ENCODE measurements at regions not wholly inside any gene's neighbourhood (a gene's known extent, or its start where the extent isn't known, plus 50 kb on each side); places are given as distances from the start of the nearest gene placed in this dataset.

GRCh38 chr9:86525182-86525581 lies 171.0 kb upstream of the TUT7 start:
- intact Hi-C loops (cut with DNase I, micrococcal nuclease) = no loop called here
- ATAC-seq (no peak), DNase-seq (no peak)
- no peak for TF ChIP-seq CTCF (IDR thresholded peaks at IDR 0.05)
- Histone ChIP-seq H3K4me3 (no peak overlapping the region), H3K9me3 (no peaks in the 10 kb centered on the region), H3K36me3 (ENCODE audit: low read depth) (no peaks in the 10 kb centered on the region), H3K4me1 (ENCODE audit: low read depth) (no peaks in the 10 kb centered on the region)

GRCh38 chr9:86521977-86522376 lies 167.8 kb upstream of the TUT7 start:
- Histone ChIP-seq H3K4me1 (ENCODE audit: low read depth) (no peaks in the 10 kb centered on the region), H3K4me3 (no peak overlapping the region), H3K9me3 (no peaks in the 10 kb centered on the region), H3K36me3 (ENCODE audit: low read depth) (no peaks in the 10 kb centered on the region)
- intact Hi-C loops (cut with DNase I, micrococcal nuclease) = no loop called here
- DNase-seq = no peak
- TF ChIP-seq CTCF (IDR thresholded peaks at IDR 0.05) = no peak
- ATAC-seq = no peak

GRCh38 chr9:86521322-86521721 lies 167.1 kb upstream of the TUT7 start:
- Histone ChIP-seq H3K9me3 (no peaks in the 10 kb centered on the region), H3K4me3 (no peak overlapping the region), H3K4me1 (ENCODE audit: low read depth) (no peaks in the 10 kb centered on the region), H3K36me3 (ENCODE audit: low read depth) (no peaks in the 10 kb centered on the region)
- no peak for TF ChIP-seq CTCF (IDR thresholded peaks at IDR 0.05)
- DNase-seq = no peak
- no peak for ATAC-seq
- intact Hi-C loops (cut with DNase I, micrococcal nuclease) = no loop called here

- TF ChIP-seq CTCF (IDR thresholded peaks at IDR 0.05) = no peak
- H3K9me3 ChIP-seq = no peaks in the 10 kb centered on the region
- no peak overlapping the region for H3K4me3 ChIP-seq
- ATAC-seq (no peak), DNase-seq (no peak)
- no peaks in the 10 kb centered on the region for H3K4me1 ChIP-seq (ENCODE audit: low read depth)
- H3K36me3 ChIP-seq (ENCODE audit: low read depth) = no peaks in the 10 kb centered on the region
- intact Hi-C loops (cut with DNase I, micrococcal nuclease) = no loop called here
Observed at GRCh38 chr9:86519066-86519615, 164.9 kb upstream of the TUT7 start.

- H3K9me3 ChIP-seq = no peaks in the 10 kb centered on the region
- H3K4me1 ChIP-seq (ENCODE audit: low read depth) = no peaks in the 10 kb centered on the region
- no peak for DNase-seq
- H3K36me3 ChIP-seq (ENCODE audit: low read depth) = no peaks in the 10 kb centered on the region
- no peak for TF ChIP-seq CTCF (IDR thresholded peaks at IDR 0.05)
- no peak for ATAC-seq
- no peak overlapping the region for H3K4me3 ChIP-seq
- intact Hi-C loops (cut with DNase I, micrococcal nuclease) = no loop called here
Observed at GRCh38 chr9:86517475-86517874, 163.3 kb upstream of the TUT7 start.

- Histone ChIP-seq H3K36me3 (ENCODE audit: low read depth) (no peaks in the 10 kb centered on the region), H3K9me3 (no peaks in the 10 kb centered on the region), H3K4me3 (no peak overlapping the region), H3K4me1 (ENCODE audit: low read depth) (no peaks in the 10 kb centered on the region)
- ATAC-seq (no peak), DNase-seq (peak in 1 of 3 donors; percentile 51)
- intact Hi-C loops (cut with DNase I, micrococcal nuclease) = no loop called here
- no peak for TF ChIP-seq CTCF (IDR thresholded peaks at IDR 0.05)
Observed at GRCh38 chr9:86516564-86516963, 162.4 kb upstream of the TUT7 start.
